ENCODE measurements at regions not wholly inside any gene's neighbourhood (a gene's known extent, or its start where the extent isn't known, plus 50 kb on each side); places are given as distances from the start of the nearest gene placed in this dataset.

DNA sequence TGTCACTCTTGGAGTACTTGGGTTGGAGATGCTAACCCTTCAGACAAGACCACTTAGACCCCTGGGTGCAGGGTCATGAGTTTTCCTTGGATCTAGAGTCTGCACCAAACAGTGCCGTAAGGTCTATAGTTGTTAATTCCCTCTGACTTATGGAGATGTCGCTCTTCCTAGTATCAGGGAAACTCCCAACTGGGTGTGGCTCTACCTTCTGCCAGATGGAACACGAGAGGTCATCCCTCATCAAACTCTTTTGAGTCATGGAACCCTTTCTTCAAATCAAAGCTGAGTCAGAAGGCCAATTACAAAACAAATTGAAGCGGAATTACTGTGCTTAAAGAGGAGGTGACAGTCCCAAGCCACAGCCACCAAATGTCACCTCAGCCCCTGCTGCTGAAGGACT, 514.9 kb upstream of the PROK2 start:
- no peak for DNase-seq (ENCODE audit: low read depth)

GRCh38 chr3:72299321-72299802, 514.4 kb upstream of the PROK2 start:
- DNase-seq (ENCODE audit: low read depth), result no peak

GRCh38 chr3:72298201-72299152, 513.5 kb upstream of the PROK2 start:
- no peak for DNase-seq (ENCODE audit: low read depth)

DNA sequence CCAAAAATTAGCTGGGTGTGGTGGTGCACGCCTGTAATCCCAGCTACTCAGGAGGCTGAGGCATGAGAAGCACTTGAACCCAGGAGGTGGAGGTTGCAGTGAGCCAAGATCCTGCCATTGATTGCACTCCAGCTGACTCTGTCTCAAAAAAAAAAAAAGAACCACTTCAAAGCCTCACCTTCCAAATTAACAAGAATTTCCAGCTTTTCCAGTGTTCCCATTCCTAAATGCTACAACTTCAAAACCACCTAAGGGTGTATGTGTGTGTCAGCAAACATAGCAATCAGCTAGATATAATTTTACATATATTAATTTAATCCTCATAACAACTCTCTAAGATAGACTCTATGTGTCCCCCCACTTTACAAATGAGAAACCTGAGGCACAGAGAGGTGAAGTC, 512.5 kb upstream of the PROK2 start:
- DNase-seq (ENCODE audit: low read depth), result no peak

- no peak for DNase-seq (ENCODE audit: low read depth)
These were observed 511.6 kb upstream of the PROK2 start for GRCh38 chr3:72296477-72297111.

DNA sequence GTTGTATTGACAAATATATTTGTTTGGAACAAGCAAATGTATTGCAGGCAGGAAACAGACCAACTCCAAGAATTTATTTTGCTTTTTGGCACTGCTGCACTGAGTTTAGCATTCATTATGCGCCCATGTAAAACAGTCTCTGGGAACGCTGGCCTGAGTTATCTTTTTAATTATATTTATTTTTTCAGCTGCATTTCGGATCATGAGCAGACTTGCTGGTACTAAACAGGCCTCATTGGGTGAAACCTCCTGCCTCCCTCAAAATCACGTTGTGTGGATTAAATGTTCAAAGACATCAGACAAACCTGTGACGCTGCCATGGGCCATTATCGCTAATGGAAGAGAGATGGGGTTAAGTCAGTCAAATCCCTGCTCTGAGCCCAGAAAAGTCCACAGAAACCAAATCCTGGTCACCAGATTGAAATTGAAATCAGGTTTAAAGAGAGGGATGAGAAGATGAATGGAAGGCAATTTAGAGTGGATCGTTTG, 511.1 kb upstream of the PROK2 start:
- no peak for DNase-seq (ENCODE audit: low read depth)

DNA sequence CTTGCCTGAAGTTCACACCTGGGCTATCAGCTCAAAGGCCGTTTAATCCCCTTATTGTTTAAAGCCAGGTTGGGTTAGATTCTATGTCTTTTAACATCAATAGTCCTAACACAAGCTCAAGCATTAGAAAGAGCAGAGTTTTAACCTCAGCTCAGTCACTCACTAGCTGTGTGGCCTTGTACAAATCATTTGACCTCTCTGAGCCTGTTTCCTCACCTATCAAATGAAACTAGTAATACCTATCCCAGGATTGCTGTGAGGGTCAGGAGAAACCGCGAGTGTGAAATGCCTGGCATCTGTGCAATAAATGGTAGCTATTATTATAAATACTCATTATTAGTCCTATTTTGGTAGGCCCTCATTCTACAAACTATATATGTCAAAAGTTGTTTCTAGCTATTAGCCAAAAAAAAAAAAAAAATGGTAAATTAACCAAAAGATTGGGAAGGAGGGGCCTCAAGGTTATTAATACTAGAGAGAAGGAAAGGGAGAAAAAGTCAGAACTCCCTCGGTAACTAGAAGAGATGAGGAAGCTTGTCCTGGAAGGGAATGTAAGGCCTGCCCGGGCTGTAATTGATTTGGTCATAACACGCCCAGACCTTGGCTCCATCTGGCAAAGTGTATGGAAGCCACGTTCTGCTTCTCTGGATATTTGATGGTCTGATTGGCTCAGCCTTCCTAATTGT, 510.5 kb upstream of the PROK2 start:
- DNase-seq (ENCODE audit: low read depth), result no peak

- no peak for DNase-seq (ENCODE audit: low read depth)
These were observed 506.1 kb upstream of the PROK2 start for GRCh38 chr3:72290859-72291638.

- DNase-seq (ENCODE audit: low read depth), result no peak
These were observed 504.7 kb upstream of the PROK2 start for GRCh38 chr3:72289692-72290071.

- no peak for DNase-seq (ENCODE audit: low read depth)
These were observed 504.2 kb upstream of the PROK2 start for GRCh38 chr3:72288955-72289691.

- no peak for DNase-seq (ENCODE audit: low read depth)
These were observed 503.0 kb upstream of the PROK2 start for GRCh38 chr3:72287956-72288355.

- DNase-seq (ENCODE audit: low read depth), result no peak
These were observed 500.6 kb upstream of the PROK2 start for GRCh38 chr3:72285502-72285901.

GRCh38 chr3:72284471-72284870, 499.5 kb upstream of the PROK2 start:
- no peak for DNase-seq (ENCODE audit: low read depth)

DNA sequence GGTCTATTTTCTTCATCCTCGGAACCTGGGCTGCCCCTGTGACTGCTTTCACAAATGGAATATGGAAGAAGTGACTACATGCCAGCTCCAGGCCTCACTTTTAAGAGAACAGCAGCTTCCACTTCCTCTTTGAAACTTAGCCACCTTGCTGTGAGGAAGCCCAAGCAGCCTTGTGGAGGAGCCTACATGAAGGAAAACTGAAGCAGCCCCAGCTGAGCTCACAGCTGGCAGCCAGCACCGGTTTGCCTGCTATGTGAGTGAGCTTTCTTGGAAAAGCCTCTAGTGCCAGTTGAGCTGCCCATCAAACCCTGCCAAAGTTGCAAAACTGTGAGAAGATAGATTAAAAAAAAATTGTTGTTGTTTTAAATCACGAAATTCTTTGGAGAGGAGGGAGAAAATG, 498.0 kb upstream of the PROK2 start:
- no peak for DNase-seq (ENCODE audit: low read depth)

GRCh38 chr3:72281551-72281950, 496.6 kb upstream of the PROK2 start:
- no peak for DNase-seq (ENCODE audit: low read depth)

DNA sequence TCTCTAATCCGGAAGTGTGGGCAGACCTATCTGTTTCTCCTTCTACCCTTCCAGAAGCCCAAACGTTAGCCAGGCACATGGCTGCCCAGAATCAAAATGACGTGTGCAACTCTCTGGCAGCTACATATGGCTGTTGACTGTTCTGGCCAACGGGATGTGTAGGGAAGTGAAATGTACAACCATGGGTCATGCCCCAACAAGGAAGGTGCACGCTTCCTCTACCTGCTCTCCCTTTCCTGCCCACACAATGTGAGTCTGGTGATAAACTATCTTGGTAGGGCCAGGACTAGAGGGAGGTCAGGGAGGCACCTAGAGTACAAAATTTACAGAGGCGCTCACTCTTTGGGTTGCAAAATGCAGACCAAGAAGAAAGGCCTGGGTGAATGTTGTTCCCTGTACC, 495.9 kb upstream of the PROK2 start:
- no peak for DNase-seq (ENCODE audit: low read depth)

- no peak for DNase-seq (ENCODE audit: low read depth)
These were observed 494.7 kb upstream of the PROK2 start for GRCh38 chr3:72279631-72280041.

DNA sequence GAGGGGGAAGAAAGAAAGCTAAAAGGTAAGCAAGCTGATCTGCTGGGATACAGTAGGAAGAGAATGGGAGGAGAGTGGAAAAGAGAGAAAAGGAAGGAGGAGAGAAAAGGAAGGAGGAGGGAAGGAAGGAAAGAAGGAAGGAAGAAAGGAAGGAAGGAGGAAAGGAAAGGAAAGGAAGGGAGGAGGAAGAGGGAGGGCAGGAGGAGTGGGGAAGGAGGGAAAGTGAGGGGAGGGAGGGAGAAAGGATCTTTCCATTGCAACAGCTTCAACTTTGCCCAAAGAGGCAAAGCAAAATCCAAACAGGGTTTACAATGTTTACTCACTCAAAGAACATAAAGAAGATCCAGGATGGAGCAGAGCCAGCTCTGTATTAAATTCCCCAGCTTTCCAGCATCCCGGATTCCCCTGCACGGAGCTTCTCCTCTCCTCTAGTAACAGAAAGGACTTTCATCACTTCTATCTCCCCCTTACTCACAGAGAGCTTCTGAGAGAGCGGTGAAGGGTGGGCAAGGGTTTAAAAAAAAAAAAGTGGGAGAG, 494.2 kb upstream of the PROK2 start:
- DNase-seq (ENCODE audit: low read depth), result no peak

DNA sequence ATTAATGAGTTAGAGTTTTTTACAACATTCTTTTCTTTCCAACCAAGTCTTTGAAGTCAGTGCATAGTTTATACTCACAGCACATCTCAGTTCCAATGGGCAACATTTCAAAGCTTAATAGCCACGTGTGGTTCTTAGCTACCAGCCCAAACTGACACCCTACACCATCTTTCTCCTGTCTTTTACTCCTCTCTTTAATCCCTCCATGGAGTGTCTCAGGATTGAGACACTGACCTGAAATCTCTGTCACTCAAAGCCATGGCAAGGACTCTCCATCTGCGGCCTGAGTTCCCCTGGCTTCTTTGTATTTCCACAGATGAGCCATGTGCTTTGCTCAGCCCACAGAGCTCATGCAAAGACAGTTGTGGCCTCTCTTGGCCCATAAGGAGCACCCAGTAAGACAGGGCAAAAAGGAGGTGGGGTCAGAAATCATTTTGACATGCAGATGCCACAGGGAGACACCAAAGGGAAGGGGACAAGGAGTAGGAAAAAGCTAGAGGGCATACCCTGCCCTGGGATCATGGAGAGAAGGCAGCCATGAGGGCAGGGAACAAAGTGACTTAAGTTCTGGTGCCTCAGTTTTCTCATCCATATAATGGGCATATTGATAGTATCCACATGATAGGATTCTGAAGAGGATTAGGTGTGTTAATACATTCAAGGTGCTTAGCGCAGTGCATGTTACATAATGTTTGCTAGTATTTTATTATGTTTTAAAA, 493.6 kb upstream of the PROK2 start:
- no peak for DNase-seq (ENCODE audit: low read depth)

DNA sequence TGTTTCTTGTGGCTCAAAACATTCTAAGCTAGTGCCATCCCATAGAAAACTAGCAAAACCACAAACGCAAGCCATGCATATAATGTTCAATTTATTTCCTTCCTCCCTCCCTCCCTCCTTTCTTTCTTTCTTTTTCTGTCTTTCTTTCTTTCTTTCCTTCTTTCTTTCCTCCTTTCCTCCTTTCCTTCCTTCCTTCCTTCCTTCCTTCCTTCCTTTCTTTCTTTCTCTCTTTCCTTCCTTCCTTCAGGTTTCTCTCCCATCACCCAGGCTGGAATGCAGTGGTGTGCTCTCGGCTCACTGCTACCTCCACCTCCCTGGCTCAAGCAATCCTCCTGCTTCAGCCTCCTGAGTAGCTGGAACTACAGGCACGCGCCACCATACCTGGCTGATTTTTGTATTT, 492.8 kb upstream of the PROK2 start:
- no peak for DNase-seq (ENCODE audit: low read depth)

Measured in stimulated activated CD8-positive, alpha-beta memory T cell treated with anti-CD3 and anti-CD28 coated beads, Interleukin-15, amount 100 ng/mL, for 24 hours (primary cell).